ENCODE measurements at regions not wholly inside any gene's neighbourhood (a gene's known extent, or its start where the extent isn't known, plus 50 kb on each side); places are given as distances from the start of the nearest gene placed in this dataset.

GRCh38 chr13:86714495-86714894 lies 915.3 kb upstream of the SLITRK6 start:
- TF ChIP-seq CTCF (IDR thresholded peaks at IDR 0.05 in 4 of 5, conservative IDR thresholded peaks at IDR 0.05 in 1 of 5) (no peak), POLR2A (IDR thresholded peaks at IDR 0.05) (no peak)

Measured in gastrocnemius medialis (tissue), 4 donors.